ENCODE measurements at regions not wholly inside any gene's neighbourhood (a gene's known extent, or its start where the extent isn't known, plus 50 kb on each side); places are given as distances from the start of the nearest gene placed in this dataset.
A peak's percentile ranks its signal among the peaks of the same experiment; 100 is the strongest.

DNA sequence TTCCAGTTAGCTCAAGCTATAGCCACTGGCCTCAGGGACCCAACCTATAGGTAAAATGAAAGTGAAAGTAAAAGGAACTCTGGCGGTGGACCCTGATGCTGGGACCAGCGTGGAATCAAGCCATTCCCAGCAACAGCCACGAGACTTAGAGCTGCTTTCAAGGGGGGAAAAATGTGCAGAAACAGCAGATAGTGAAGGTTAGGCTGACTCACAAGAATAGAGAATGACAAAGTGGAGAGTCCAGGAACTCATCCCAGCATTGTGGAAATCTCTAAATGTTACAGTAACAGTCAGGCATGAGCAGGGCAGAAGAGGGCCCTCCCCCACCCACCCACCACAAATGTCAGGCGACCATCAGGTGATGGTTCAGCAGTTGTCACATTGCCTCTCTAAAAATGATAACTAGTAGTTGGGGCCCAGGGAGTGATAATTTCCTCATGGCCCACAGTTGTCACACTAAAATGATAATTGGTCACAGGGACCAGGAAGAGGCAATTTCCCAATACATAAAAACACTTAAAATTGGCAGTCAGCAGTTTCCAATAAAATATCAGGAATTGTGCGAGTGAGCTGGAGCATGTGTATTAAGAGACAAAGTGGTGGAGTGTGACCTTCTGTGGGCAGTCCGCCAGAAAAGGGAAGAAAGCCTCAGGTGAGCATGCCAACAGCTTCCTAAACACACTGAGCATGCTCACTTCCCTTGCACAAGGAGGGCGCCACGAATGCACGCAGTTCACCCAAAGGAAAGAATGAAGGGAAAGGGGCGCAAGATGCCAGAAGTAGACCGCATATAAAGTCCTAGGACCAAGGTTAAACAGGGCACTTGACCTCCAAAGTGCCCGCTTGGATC, 129.8 kb upstream of the PPP1R3A start:
- H3K4me1 ChIP-seq (ENCODE audit: control insufficient read depth in 1 of 2, insufficient read depth in 2 of 2, low read length in 2 of 2) = peaks cover 41 to 47% of the 10 kb centered on the region in 2 donors
- no peak overlapping the region for H2AFZ ChIP-seq (ENCODE audit: insufficient read depth, low read depth, low read length, poor library complexity, severe bottlenecking)
- H4K20me1 ChIP-seq (ENCODE audit: insufficient read depth, low read length) = no peaks in the 10 kb centered on the region
- H3K27me3 Mint-ChIP-seq (ENCODE audit: low read depth in 3 of 3) = no peaks in the 10 kb centered on the region
- H3K27ac Mint-ChIP-seq = peak overlapping the region in 2 of 7 donors; percentile 52 to 70
- DNase-seq = no peak
- H3K79me2 ChIP-seq (ENCODE audit: insufficient read depth, low read length) = no peaks in the 10 kb centered on the region
- H3K36me3 Mint-ChIP-seq = peaks cover 0 to 5% of the 10 kb centered on the region in 2 donors
- TF ChIP-seq, protein P1, sequence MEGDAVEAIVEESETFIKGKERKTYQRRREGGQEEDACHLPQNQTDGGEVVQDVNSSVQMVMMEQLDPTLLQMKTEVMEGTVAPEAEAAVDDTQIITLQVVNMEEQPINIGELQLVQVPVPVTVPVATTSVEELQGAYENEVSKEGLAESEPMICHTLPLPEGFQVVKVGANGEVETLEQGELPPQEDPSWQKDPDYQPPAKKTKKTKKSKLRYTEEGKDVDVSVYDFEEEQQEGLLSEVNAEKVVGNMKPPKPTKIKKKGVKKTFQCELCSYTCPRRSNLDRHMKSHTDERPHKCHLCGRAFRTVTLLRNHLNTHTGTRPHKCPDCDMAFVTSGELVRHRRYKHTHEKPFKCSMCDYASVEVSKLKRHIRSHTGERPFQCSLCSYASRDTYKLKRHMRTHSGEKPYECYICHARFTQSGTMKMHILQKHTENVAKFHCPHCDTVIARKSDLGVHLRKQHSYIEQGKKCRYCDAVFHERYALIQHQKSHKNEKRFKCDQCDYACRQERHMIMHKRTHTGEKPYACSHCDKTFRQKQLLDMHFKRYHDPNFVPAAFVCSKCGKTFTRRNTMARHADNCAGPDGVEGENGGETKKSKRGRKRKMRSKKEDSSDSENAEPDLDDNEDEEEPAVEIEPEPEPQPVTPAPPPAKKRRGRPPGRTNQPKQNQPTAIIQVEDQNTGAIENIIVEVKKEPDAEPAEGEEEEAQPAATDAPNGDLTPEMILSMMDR (IDR thresholded peaks at IDR 0.05) = no peak
- intact Hi-C loops (cut with micrococcal nuclease) = no loop called here
- peak overlapping the region; percentile 48 to 72 for H3K4me3 Mint-ChIP-seq
- H3K9ac ChIP-seq (ENCODE audit: insufficient read depth, low read length, poor library complexity, severe bottlenecking) = no peak overlapping the region
- 84% methylated on average over 7 of the region's 12 CpGs for WGBS (ENCODE audit: insufficient coverage)
- peak overlapping the region in 2 of 3 experiments; percentile 3 to 32 for H3K4me3 ChIP-seq (replicated peaks in 1 of 3; ENCODE audit: low read depth in 2 of 3, low read length in 3 of 3)
- H3K27ac ChIP-seq (ENCODE audit: low read depth in 1 of 2, low read length in 2 of 2) = no peak overlapping the region
- no peaks in the 10 kb centered on the region for H3K9me3 ChIP-seq (replicated peaks in 1 of 2; ENCODE audit: control insufficient read depth in 1 of 2, insufficient read depth in 1 of 2, low read length in 2 of 2)
- H3K4me2 ChIP-seq (replicated peaks; ENCODE audit: extremely low read depth, low read length, poor library complexity, severe bottlenecking) = peak overlapping the region; percentile 34
- peaks cover 50% of the 10 kb centered on the region for H3K4me1 Mint-ChIP-seq
- H3K36me3 ChIP-seq (replicated peaks in 1 of 2; ENCODE audit: control insufficient read depth in 1 of 2, insufficient read depth in 2 of 2, low read length in 2 of 2) = no peaks in the 10 kb centered on the region
- no peaks in the 10 kb centered on the region for H3K27me3 ChIP-seq (ENCODE audit: control insufficient read depth in 2 of 2, insufficient read depth in 2 of 2, low read length in 2 of 2)
- H3K9me3 Mint-ChIP-seq = peaks cover 0 to 3% (median 0%) of the 10 kb centered on the region in 7 donors

DNA sequence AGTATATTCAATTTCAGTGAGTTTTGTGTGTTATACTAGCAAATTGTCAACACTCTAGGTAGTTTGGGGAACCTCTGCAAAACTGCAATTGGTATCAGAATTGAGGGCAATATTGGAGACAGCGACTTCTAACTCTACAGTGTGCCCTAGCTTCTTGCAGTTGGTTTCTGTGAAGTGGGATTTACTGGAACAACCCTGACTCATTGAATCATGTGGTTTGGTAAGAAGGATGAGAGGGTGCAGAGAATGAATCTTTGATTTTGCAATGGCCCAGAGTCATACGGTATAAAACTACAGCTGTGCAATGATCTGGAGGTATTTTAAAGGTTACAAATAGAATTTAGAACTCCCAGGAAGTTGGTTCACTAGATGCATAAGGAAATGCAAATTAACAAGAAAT, 129.1 kb upstream of the PPP1R3A start:
- H3K36me3 Mint-ChIP-seq = peaks cover 0 to 3% of the 10 kb centered on the region in 2 donors
- 17% methylated on average over 2 of the region's 2 CpGs for WGBS (ENCODE audit: insufficient coverage)

More for the DNA sequence above, 129.1 kb upstream of the PPP1R3A start:
- H3K9me3 ChIP-seq (replicated peaks in 1 of 2; ENCODE audit: control insufficient read depth in 1 of 2, insufficient read depth in 1 of 2, low read length in 2 of 2) = no peaks in the 10 kb centered on the region
- no peaks in the 10 kb centered on the region for H3K27me3 Mint-ChIP-seq (ENCODE audit: low read depth in 3 of 3)
- no peaks in the 10 kb centered on the region for H3K27me3 ChIP-seq (ENCODE audit: control insufficient read depth in 2 of 2, insufficient read depth in 2 of 2, low read length in 2 of 2)
- H3K4me2 ChIP-seq (replicated peaks; ENCODE audit: extremely low read depth, low read length, poor library complexity, severe bottlenecking) = peak overlapping the region; percentile 34
- H3K4me1 Mint-ChIP-seq = peaks cover 44% of the 10 kb centered on the region
- peaks cover 0 to 3% (median 0%) of the 10 kb centered on the region in 7 donors for H3K9me3 Mint-ChIP-seq
- H3K9ac ChIP-seq (ENCODE audit: insufficient read depth, low read length, poor library complexity, severe bottlenecking) = no peak overlapping the region
- H3K79me2 ChIP-seq (ENCODE audit: insufficient read depth, low read length) = no peaks in the 10 kb centered on the region
- H2AFZ ChIP-seq (ENCODE audit: insufficient read depth, low read depth, low read length, poor library complexity, severe bottlenecking) = peak overlapping the region; percentile 8
- H3K4me1 ChIP-seq (ENCODE audit: control insufficient read depth in 1 of 2, insufficient read depth in 2 of 2, low read length in 2 of 2) = peaks cover 35 to 40% of the 10 kb centered on the region in 2 donors
- no peaks in the 10 kb centered on the region for H4K20me1 ChIP-seq (ENCODE audit: insufficient read depth, low read length)
- DNase-seq = peak; percentile 8 to 55 (median 12)
- no peaks in the 10 kb centered on the region for H3K36me3 ChIP-seq (replicated peaks in 1 of 2; ENCODE audit: control insufficient read depth in 1 of 2, insufficient read depth in 2 of 2, low read length in 2 of 2)
- TF ChIP-seq, protein P1 (IDR thresholded peaks at IDR 0.05) = no peak
- intact Hi-C loops (cut with micrococcal nuclease) = no loop called here
- H3K4me3 Mint-ChIP-seq = peak overlapping the region in 1 of 2 donors; percentile 72
- H3K27ac ChIP-seq (ENCODE audit: low read depth in 1 of 2, low read length in 2 of 2) = no peak overlapping the region
- H3K4me3 ChIP-seq (replicated peaks in 1 of 3; ENCODE audit: low read depth in 2 of 3, low read length in 3 of 3) = peak overlapping the region in 1 of 3 experiments; percentile 32
- H3K27ac Mint-ChIP-seq = peak overlapping the region in 1 of 7 donors; percentile 70
